H9 (cell line): ENCODE measurements at regions not wholly inside any gene's neighbourhood (a gene's known extent, or its start where the extent isn't known, plus 50 kb on each side); places are given as distances from the start of the nearest gene placed in this dataset.

Experiments
- DNase-seq: peaks from one replicate; pipeline ENCODE4 v3.0.0-alpha.2; 2017
- H2AFZ ChIP-seq: one replicate; pipeline ENCODE4 v1.6.1; 2013; ENCODE audit warnings: mild to moderate bottlenecking, low read length, control low read depth, moderate library complexity
- H2AK5ac ChIP-seq: 2 replicates; pipeline ENCODE4 v1.6.1; 2013; ENCODE audit warnings: low read length, control low read depth, mixed read lengths; ENCODE audit not compliant: insufficient read length
- H2BK120ac ChIP-seq: one replicate; pipeline ENCODE4 v1.6.1; 2013; ENCODE audit warnings: low read depth, mild to moderate bottlenecking, low read length, control low read depth, inconsistent platforms; ENCODE audit not compliant: poor library complexity, severe bottlenecking
- H2BK12ac ChIP-seq: 2 replicates; pipeline ENCODE4 v1.6.1; 2013; ENCODE audit warnings: low read length, control low read depth, mixed read lengths, low read depth; ENCODE audit not compliant: insufficient read length
- H2BK15ac ChIP-seq: 2 replicates; pipeline ENCODE4 v1.6.1; 2013; ENCODE audit warnings: low read depth, low read length, control low read depth
- H2BK20ac ChIP-seq: one replicate; pipeline ENCODE4 v1.6.1; 2013; ENCODE audit warnings: low read depth, mild to moderate bottlenecking, low read length, control low read depth, inconsistent platforms; ENCODE audit not compliant: poor library complexity, severe bottlenecking
- H2BK5ac ChIP-seq: 2 replicates; pipeline ENCODE4 v1.6.1; 2013; ENCODE audit warnings: low read length, control low read depth, mixed read lengths; ENCODE audit not compliant: insufficient read length
- H3K14ac ChIP-seq: 2 replicates; pipeline ENCODE4 v1.6.1; 2013; ENCODE audit warnings: low read length, control low read depth; ENCODE audit not compliant: insufficient read depth
- H3K18ac ChIP-seq: 2 replicates; pipeline ENCODE4 v1.6.1; 2013; ENCODE audit warnings: low read depth, mild to moderate bottlenecking, mixed read lengths, low read length, control low read depth; ENCODE audit not compliant: insufficient read length
- H3K23ac ChIP-seq: 2 replicates; pipeline ENCODE4 v1.6.1; 2013; ENCODE audit warnings: low read length, control low read depth, mixed read lengths, low read depth; ENCODE audit not compliant: insufficient read length
- H3K23me2 ChIP-seq: 2 replicates; pipeline ENCODE4 v1.6.1; 2013; ENCODE audit warnings: low read depth, mild to moderate bottlenecking, mixed read lengths, low read length, control low read depth; ENCODE audit not compliant: insufficient read length, poor library complexity, severe bottlenecking
- H3K27ac ChIP-seq: 2 replicates; pipeline ENCODE4 v1.5.1; 2013; ENCODE audit warnings: low read length, control low read depth, mixed read lengths, low read depth; ENCODE audit not compliant: insufficient read length
- H3K27me3 ChIP-seq: 2 replicates; pipeline ENCODE4 v1.6.1; 2013; ENCODE audit warnings: low read length, control low read depth, inconsistent platforms; ENCODE audit not compliant: insufficient read depth
- H3K4ac ChIP-seq: 2 replicates; pipeline ENCODE4 v1.6.1; 2013; ENCODE audit warnings: low read depth, mild to moderate bottlenecking, control low read depth, inconsistent platforms, low read length, moderate library complexity
- H3K4me1 ChIP-seq: 2 replicates; pipeline ENCODE4 v1.6.1; 2013; ENCODE audit warnings: low read length, control low read depth, inconsistent platforms; ENCODE audit not compliant: insufficient read depth
- H3K4me2 ChIP-seq: 2 replicates; pipeline ENCODE4 v1.6.1; 2013; ENCODE audit warnings: low read length, control low read depth, mixed read lengths; ENCODE audit not compliant: insufficient read length, insufficient read depth
- H3K56ac ChIP-seq: 2 replicates; pipeline ENCODE4 v1.6.1; 2013; ENCODE audit warnings: low read depth, mild to moderate bottlenecking, mixed read lengths, low read length, control low read depth; ENCODE audit not compliant: insufficient read length
- H3K79me1 ChIP-seq: 2 replicates; pipeline ENCODE4 v1.6.1; 2013; ENCODE audit warnings: low read depth, mild to moderate bottlenecking, moderate library complexity, low read length, control low read depth, inconsistent platforms; ENCODE audit not compliant: insufficient read depth, poor library complexity, severe bottlenecking
- H3K79me2 ChIP-seq: 2 replicates; pipeline ENCODE4 v1.6.1; 2013; ENCODE audit warnings: low read length, control low read depth, inconsistent platforms; ENCODE audit not compliant: insufficient read depth
- H3K9ac ChIP-seq: 2 replicates; pipeline ENCODE4 v1.6.1; 2013; ENCODE audit warnings: low read length, control low read depth, mixed read lengths; ENCODE audit not compliant: insufficient read length; ENCODE audit errors: extremely low read depth
- H3K9me3 ChIP-seq: one replicate; pipeline ENCODE4 v1.6.1; 2013; ENCODE audit warnings: low read depth, low read length, inconsistent platforms; ENCODE audit not compliant: control insufficient read depth
- H3T11ph ChIP-seq: one replicate; pipeline ENCODE4 v1.6.1; 2013; ENCODE audit warnings: mild to moderate bottlenecking, low read length, control low read depth, inconsistent platforms
- H4K20me1 ChIP-seq: one replicate; pipeline ENCODE4 v1.6.1; 2013; ENCODE audit not compliant: control insufficient read depth, insufficient read length, insufficient read depth
- H4K5ac ChIP-seq: 2 replicates; pipeline ENCODE4 v1.6.1; 2013; ENCODE audit warnings: low read depth, mild to moderate bottlenecking, mixed read lengths, low read length, control low read depth; ENCODE audit not compliant: insufficient read length
- H4K8ac ChIP-seq: replicated peaks from 2 replicates; pipeline ENCODE4 v1.6.1; 2013; ENCODE audit warnings: low read length, control low read depth, mixed read lengths, low read depth; ENCODE audit not compliant: insufficient read length
- H4K91ac ChIP-seq: 2 replicates; pipeline ENCODE4 v1.6.1; 2013; ENCODE audit warnings: low read depth, mild to moderate bottlenecking, moderate library complexity, mixed read lengths, low read length, control low read depth; ENCODE audit not compliant: insufficient read length
- H3K27ac Mint-ChIP-seq, 3 experiments: 2 replicates in 2 of 3; 3 replicates in 1 of 3; pipeline ENCODE4 v1.8.0; 2020 to 2021; ENCODE audit warnings: mixed read lengths in 3 of 3, mild to moderate bottlenecking in 1 of 3, moderate library complexity in 1 of 3
- H3K27me3 Mint-ChIP-seq: 2 replicates; pipeline ENCODE4 v1.8.0; 2021; ENCODE audit warnings: low read depth, mild to moderate bottlenecking, moderate library complexity, mixed read lengths
- H3K36me3 Mint-ChIP-seq, 3 experiments: 2 replicates in 2 of 3; 3 replicates in 1 of 3; pipeline ENCODE4 v1.8.0; 2020 to 2021; ENCODE audit warnings: low read depth in 3 of 3, mixed read lengths in 3 of 3; ENCODE audit not compliant: insufficient read depth in 1 of 3
- H3K4me1 Mint-ChIP-seq, 2 experiments: 2 replicates each; pipeline ENCODE4 v1.8.0; 2020; ENCODE audit warnings: mixed read lengths in 2 of 2
- H3K4me3 Mint-ChIP-seq, 2 experiments: 2 replicates in 1 of 2; 3 replicates in 1 of 2; pipeline ENCODE4 v1.8.0; 2020 to 2021; ENCODE audit warnings: mild to moderate bottlenecking in 2 of 2, mixed read lengths in 2 of 2, moderate library complexity in 1 of 2
- H3K9me3 Mint-ChIP-seq, 2 experiments: 2 replicates in 1 of 2; 3 replicates in 1 of 2; pipeline ENCODE4 v1.8.0; 2020; ENCODE audit warnings: mild to moderate bottlenecking in 2 of 2, mixed read lengths in 2 of 2, moderate library complexity in 1 of 2
- WGBS: extraction: QIAGEN DNeasy Blood & Tissue Kit; methylation state at CpG from one replicate; pipeline ENCODE4 v1.1.7; 2013; ENCODE audit warnings: missing lambda C conversion rate, low lambda C conversion rate, mixed read lengths; ENCODE audit not compliant: insufficient read length; ENCODE audit errors: extremely low coverage; 5-methylcytosine and 5-hydroxymethylcytosine counted together
- TF ChIP-seq, protein P1 (sequence below): fragments of 200-600 bp; sonication (generic); conservative IDR thresholded peaks from 3 replicates; pipeline ENCODE4 v1.8.0; 2021; ENCODE audit warnings: antibody characterized with exemption, mild to moderate bottlenecking

- Histone ChIP-seq H3K27ac (no peak overlapping the region), H2BK120ac (no peak overlapping the region), H3K9me3 (no peaks in the 10 kb centered on the region), H3K23me2 (no peaks in the 10 kb centered on the region), H2AFZ (no peak overlapping the region), H3K9ac (no peak overlapping the region), H4K20me1 (no peaks in the 10 kb centered on the region), H3K4ac (no peak overlapping the region), H3T11ph (no peak overlapping the region), H3K4me1 (no peaks in the 10 kb centered on the region), H2BK5ac (no peak overlapping the region), H2AK5ac (no peak overlapping the region), H3K4me2 (no peak overlapping the region), H2BK15ac (no peak overlapping the region), H4K91ac (no peak overlapping the region), H2BK20ac (no peak overlapping the region), H3K14ac (no peak overlapping the region), H3K56ac (no peak overlapping the region), H3K23ac (no peak overlapping the region), H3K18ac (no peak overlapping the region), H3K27me3 (no peaks in the 10 kb centered on the region), H2BK12ac (no peak overlapping the region), H3K79me1 (no peaks in the 10 kb centered on the region), H4K8ac (no peak overlapping the region), H4K5ac (no peak overlapping the region), H3K79me2 (no peaks in the 10 kb centered on the region)
- DNase-seq, result no peak
- Mint-ChIP-seq H3K9me3 (peaks cover 7 to 8% of the 10 kb centered on the region in 2 experiments; a peak in 4 of 5 replicates), H3K27ac (no peak overlapping the region), H3K4me3 (no peak overlapping the region), H3K36me3 (no peaks in the 10 kb centered on the region), H3K4me1 (0 out of 4 replicates have a peak, but pooled peaks cover 0 to 2% of the 10 kb centered on the region in 2 experiments), H3K27me3 (no peaks in the 10 kb centered on the region)
- WGBS, result no CpG with 5 or more reads among the region's 7 CpGs
- TF ChIP-seq, protein P1, sequence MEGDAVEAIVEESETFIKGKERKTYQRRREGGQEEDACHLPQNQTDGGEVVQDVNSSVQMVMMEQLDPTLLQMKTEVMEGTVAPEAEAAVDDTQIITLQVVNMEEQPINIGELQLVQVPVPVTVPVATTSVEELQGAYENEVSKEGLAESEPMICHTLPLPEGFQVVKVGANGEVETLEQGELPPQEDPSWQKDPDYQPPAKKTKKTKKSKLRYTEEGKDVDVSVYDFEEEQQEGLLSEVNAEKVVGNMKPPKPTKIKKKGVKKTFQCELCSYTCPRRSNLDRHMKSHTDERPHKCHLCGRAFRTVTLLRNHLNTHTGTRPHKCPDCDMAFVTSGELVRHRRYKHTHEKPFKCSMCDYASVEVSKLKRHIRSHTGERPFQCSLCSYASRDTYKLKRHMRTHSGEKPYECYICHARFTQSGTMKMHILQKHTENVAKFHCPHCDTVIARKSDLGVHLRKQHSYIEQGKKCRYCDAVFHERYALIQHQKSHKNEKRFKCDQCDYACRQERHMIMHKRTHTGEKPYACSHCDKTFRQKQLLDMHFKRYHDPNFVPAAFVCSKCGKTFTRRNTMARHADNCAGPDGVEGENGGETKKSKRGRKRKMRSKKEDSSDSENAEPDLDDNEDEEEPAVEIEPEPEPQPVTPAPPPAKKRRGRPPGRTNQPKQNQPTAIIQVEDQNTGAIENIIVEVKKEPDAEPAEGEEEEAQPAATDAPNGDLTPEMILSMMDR, result no peak
These were observed 50.9 kb upstream of the FAM169A start for GRCh38 chr5:74916831-74917710.
